NCI-H2171 (cell line): ENCODE measurements at regions not wholly inside any gene's neighbourhood (a gene's known extent, or its start where the extent isn't known, plus 50 kb on each side); places are given as distances from the start of the nearest gene placed in this dataset.
"Not testable (repeated sequence)": the region's sequence is repeated elsewhere in the genome, so short reads cannot be mapped to it uniquely, and the experiment has no call there.

Source experiments
- DNase-seq: peaks from one replicate; lab custom pipeline; 2025; lab: John Stamatoyannopoulos, UW

DNA sequence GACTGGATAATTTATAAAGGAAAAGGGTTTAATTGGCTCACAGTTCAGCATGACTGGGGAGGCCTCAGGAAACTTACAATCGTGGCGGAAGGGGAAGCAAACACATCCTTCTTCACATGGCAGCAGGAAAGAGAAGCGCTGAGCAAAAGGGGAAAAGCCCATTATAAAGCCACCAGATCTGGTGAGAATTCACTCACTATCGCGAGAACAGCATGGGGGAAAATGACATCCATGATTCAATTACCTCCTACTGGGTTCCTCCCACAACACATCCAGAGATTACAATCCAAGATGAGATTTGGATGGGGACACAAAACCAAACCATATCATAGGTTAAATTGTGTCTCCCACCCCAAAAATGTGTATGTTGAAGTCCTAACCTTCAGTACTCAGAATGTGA, 491.7 kb downstream of the SETD4 start:
- no peak for DNase-seq

DNA sequence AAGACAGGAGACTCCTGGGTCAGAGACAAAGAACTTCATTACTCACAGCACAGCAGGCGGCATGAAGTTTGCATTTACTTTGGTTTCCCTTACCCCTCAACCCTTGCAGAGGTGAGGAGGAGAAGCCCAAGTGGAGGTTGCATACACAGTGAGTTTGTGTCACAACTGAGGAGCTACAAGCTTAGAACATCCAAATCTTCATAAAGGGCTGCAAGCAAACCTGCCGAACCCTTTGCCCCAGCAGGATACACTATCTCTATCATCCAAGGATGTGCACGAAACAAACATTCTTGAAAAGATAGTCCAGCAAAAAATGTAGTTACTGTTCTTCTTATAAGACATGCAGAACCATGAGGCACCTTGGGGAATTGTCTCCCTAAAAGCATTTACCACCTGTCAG, 493.5 kb downstream of the SETD4 start:
- DNase-seq, result no peak

DNA sequence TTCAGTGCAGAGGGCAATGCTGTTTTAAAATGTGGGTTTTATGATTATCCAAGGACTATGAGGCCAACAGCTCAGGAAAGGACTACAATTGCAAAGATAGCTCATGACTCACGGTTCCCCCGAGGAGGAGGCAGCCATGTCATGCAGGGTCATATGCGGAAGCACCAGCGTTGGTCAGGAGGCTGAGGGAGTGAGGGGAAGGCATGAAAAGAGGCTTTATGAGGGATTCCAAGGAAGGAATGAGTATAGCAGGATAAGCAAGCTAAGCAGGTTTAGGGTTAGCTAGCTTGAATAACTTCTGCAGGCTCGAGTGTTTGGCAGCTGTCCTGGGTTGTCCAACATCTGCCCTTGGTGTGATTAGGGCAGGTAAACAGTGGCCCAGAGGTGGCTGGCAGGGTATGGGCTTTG, 495.1 kb downstream of the SETD4 start:
- DNase-seq, result no peak

DNA sequence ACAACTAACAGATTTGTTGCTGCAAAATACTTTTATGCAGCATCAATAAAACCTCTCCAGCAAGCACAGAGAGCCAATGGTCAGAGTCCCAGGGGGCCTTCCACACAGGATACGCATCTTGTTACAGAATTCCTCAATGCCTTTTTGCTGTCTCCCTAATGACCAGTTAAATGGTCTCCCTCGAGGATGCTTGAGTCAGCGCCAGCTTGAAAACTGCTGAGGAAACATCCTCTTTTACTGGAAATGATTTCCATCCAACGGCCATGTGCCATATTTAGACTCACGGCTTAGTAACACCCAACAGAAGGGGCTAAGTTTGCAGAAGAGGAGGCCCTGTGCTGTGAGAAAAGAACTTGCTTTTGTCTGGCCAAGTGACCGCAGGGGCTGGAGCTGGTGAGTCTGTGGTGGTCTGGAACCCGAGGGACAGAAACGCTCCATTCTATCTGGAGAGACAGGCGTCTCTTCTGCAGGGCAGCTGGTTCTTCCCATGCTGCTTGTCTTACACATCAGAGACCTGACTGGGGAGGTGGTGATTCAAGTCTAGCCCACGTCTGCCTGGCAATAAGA, 496.4 kb downstream of the SETD4 start:
- DNase-seq, result no peak

DNA sequence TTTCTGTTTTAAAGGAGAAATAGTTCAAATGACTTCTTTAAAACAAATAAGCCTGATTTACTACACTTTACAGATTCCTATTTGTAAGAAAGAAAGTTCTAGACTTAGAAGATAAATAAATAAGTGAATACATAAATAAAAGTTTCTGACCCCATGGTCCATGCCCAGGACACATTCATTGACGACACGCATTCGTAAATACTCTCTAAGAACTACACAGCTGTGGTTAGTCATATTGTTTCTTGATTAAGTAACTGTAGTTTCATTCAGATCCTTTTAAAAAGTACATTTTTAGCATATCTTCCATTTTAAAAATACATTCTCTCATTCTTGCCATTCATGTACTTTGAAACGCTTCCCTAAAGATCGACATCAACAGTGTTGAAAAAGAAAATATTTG, 497.4 kb downstream of the SETD4 start:
- DNase-seq, result no peak

DNA sequence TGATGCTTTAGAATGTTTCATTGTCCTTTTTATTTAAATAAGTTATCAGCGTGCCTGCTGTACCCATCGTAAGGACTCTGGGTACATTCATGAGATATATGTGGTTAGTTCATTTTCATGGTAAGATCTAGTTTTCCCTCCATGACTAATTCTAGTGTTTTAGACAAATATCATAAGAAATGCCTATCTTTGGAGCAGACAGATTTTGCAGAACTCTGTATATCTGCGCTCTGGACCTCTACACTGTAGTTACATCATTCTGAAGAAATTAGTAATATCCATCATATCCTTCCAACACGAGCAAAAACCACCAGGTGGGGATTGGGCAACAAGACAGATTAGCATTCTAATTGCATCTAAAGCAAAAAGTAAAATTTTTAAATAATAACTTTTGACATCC, 499.2 kb downstream of the SETD4 start:
- DNase-seq, result no peak

DNA sequence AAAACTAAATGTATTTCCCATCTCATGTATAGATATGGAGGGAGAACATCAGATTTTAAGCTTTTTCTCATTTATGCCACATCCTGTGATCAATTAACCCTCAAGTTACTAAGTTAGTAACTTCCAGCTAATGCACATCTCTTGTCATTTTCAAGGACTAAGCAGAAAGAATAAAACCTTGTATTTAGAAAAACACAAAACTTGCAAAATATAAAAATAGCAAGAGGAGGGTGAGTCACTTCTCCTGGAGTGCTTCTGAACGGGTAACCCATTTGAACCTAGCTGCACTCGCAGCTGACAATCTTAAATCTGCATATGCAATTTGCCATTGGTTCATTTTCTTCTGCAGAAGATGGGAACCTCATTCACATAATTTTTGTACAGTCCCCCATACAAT, 500.5 kb downstream of the SETD4 start:
- no peak for DNase-seq

DNA sequence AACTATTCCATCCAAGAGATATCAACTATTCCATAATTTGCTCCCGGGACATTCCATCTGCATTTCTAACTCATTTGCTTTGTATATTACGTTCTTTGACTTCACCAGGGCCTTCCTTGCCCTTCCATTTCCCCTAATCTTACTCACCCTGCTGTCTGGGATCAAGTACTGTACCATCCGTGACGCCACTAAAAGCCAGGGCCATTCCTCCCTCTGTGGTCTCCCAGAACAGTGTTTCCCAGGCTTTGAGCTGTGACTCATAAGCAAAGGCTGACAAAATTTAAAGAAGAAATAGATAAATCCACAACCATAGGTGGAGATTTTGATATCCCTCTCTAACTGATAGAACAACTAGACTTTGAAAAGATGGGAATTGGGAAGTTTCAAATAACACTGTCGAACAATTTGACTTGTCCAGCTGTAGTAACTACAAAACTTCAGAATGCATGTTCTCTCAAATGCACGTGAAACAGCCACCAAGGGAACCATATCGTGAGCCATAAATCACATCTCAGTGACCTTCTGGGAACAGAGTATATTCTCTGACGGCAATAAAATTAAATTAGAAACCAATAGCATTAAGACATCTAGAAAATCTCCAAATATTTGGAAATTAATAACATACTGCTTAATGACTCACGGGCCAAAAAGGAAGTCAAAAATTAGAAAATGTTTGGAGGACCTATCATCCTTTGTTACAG, 501.0 kb downstream of the SETD4 start:
- no peak for DNase-seq

DNA sequence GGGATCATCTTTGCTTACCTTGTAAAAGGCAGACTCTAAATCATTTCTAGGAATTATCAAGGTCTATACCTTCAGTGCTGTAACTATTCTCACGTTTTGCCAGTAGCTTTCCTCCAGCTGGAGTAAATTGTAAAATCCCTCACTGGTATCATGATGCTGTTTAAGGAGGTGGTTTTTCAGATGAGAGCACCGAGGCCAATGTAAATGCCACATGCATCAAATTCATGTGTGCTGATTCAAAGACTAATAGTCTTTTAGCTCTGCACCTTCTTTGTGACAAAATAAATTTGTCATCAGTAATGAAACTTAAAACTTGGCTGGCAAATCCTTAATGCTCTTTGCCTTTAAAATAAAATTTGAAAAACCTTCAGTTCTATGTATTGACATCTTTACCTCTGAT, 503.8 kb downstream of the SETD4 start:
- DNase-seq, result no peak

DNA sequence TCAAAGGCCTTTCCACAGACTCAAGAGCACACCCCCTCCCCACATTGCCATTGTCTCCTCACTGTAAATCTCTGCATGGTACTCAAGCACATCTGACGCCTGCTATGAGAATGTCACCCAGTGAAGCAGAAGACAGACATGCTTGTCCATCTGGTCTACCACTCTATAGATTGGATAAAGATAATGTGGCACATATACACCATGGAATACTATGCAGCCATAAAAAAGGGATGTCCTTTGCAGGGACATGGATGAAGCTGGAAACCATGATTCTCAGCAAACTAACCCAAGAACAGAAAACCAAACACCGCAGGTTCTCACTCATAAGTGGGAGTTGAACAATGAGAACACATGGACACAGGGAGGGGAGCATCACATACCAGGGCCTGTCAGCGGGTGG, 503.4 kb upstream of the RUNX1 start:
- DNase-seq, result not testable (repeated sequence)

DNA sequence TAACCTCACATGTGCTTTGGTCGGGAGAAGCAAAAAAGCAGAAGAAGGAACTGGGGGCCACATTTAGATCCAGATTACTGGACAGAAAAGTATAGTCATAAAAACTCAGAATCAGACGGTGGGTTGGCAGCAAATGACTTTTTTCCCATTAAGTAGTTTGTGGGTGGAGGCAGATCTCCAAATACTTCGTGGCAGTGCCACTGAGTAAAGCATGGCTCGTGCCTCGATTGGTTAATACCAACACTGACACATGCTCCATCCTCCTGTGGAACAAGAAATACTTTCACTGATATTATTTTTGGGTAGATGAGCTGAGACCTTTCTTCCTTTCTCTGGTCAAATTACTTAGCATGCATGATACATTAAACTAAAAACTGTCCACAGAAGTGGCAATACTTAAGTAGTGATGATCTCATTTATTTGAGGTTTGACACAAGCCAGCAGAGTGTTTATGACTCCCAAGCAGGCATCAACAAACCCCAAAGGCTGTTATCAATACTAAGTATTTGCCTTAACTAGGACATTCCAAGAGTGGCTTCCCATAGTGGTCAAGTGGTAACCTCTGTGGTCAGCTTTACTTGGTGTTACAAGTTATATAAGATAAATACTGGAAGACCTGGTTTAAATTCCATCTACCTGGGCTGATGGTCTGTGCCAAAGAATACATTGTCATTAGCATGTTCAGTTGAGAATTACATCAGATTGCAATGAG, 500.0 kb upstream of the RUNX1 start:
- DNase-seq, result no peak

DNA sequence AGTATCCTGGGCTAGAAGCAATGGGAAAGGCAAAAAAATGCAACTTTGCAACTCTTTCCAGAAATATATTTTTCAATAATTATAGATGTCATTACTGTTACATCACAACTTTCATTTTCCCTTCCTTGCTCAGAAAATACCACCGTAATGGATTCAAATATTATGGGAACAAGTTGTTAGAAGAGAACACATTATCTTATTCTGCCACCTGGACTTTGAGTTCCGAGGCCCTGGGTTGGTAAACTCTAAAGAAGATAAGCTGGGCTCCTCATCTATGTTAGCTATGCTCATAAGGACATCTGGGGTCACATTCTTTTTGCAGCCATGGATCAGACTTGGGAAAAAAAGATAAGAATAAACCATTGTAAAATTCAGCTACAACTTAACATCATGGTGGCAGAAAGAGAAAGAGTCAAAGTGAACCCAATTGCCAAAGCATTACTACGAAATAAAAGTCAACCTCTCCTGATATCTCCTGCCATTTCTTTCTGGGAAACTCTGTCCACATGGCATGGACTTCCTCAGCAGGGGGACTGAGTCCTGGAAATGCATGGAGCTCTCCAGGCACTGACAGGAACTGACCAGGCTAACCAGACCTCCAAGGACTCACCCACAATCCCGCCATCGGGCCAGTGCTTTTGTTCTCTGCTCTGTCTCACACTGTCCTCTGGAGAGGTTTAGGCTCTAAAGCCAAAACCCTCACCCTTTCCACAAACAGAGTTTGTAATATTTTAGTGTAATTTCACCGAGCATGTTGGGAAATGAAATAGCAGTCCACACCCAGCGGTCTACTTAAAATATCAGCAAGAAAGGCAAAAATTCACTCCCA, 499.1 kb upstream of the RUNX1 start:
- no peak for DNase-seq

DNA sequence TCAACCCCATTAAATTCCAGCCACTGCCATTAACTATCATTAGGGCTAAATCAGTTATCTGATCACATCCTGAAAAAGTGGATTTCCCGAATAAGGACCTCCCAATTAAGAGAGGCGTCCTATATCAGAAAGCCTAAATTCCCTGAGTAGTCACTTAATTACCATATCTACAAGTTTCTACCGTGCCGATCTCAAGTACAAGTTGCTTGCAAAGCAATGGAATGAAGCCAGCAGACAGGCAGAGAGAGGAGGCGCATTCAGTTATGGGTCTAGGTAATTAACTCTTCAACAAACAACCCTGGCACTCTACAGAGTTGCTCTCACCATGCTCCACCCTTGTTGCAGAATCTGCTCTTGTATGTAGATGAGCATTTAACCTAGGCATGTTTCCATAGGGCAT, 494.6 kb upstream of the RUNX1 start:
- DNase-seq, result no peak

DNA sequence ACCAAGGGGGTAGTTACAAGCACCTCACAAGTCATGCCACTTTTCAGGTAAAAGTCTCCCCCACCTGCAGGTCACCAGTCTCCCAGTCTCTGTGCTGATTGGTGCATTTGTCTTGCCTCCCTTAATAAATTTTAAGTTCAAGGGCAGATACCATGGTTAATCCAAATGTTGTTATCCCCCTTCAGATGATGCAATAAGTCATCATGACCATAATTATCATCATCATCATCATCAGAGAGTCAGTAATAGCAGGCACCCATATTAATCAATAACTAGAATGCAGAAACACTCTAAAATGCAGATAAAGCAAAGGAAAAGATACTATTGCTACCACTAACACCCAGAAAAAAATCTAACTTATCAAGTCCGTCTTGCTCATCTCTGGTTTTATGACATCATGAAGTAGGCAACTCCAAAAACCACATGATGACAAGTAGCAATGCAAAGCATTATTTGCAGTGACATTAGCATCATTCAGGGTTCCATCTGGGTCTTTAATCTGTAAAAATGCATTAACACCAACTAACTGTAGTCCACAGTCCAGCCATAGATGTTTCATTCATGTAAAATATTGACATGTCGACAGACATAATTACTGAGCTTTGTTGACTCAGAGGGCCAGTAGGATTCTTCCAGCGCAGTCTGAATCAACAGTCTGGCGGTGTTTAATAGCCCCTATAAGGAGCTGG, 492.0 kb upstream of the RUNX1 start:
- DNase-seq, result no peak

DNA sequence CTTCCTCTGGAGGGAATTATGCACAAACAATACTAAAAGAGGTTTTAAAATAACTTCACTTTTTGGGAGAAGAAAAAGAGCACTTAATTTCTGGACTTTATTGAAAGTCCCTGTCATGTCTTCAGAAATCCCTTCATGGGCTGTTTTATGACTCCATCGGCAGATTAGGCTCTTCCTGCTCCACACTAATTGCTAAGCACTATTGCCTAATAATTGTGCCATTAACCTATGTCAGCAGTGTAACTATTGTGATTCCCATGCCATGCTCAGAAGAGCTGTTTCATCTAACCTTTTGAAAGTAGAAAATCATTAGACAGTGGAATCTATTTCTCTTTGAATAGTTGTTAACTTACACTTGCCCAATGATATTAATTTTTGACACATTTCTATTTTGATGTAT, 489.3 kb upstream of the RUNX1 start:
- no peak for DNase-seq

DNA sequence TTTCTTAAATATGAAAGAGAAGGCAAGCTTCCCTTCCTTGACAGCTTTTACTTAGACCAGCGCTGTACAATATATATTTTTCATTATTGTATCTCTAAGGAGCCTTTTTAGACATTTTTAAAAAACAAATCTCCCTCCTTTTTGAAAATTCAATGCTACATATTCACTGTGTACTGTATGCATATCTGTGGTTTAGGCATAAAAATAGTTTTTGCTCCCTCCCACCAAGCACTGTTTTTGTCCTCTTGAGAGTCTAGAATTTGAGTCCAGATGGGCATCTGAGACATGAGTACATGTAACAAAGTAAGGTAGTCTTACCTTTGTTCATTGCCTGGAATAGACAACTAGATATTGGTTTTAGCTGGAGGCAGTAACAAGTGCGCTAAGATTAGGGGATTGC, 488.5 kb upstream of the RUNX1 start:
- no peak for DNase-seq

DNA sequence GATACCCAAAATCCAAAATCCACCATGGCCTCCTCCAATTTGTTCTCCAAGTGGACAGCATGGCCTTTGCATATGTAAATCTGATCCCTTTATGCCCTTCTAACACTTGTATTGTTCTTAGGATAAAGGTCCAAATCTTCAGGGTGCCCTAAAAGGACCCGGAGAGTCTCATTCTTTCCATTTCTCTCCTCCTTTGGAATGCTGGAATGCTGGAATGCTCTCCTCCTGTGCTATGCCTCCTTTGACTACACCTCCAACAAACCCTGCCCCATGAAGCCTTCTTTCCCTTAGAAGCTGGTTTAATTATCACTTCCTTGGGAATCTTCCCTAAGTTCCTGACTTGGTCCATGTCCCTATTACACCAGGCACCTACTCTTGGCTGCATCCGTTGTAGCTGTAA, 484.8 kb upstream of the RUNX1 start:
- no peak for DNase-seq

DNA sequence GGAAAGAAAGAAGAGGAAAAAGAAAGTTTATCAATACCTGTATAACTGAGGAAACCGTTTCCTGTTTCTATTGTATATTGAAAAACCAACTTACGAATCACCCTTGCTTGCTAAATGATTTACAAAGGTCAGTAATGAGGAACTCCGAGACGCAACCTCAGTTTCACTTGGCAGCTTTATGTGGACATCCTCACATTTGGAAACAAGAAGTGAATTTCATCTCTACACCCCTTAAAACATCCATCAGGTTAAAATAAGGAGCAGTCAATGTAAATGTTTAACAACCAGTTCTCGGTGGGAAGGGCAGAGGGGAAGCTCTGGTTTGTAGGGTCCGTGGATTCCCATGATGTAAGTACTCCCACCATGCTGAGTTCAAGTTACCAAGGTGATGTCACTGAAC, 481.7 kb upstream of the RUNX1 start:
- DNase-seq, result no peak

DNA sequence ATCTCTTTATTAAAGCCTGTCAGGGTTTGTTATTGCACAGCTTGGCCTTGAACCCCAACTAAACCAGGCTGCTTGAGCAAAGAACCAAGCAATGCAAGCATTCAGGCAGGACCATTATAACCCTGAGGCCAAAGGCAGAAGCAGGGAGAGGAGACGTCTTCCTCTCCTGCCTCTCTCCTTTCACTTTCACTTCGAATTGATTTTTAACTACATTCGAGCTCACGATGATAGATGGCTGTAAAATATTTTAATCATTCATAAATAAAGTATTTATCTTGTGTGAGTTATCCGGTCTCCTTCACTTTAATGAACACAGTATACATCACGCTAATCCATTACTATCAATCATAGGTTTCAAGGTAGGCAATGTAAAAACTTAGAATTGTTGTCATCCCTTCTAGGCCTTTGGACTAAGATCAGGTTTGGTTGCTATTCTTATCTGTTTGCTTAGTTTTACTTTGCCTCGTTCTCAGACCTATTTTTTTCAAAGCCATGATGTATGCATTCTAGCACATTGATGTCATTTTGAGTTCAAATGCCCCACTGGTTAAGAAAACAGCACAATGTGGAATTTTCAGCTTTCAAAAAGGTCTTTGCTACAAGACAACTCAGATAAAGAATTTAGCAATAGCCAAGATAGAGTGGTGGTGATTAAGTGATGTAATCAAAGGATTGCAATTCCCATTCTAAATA, 480.2 kb upstream of the RUNX1 start:
- DNase-seq, result no peak

DNA sequence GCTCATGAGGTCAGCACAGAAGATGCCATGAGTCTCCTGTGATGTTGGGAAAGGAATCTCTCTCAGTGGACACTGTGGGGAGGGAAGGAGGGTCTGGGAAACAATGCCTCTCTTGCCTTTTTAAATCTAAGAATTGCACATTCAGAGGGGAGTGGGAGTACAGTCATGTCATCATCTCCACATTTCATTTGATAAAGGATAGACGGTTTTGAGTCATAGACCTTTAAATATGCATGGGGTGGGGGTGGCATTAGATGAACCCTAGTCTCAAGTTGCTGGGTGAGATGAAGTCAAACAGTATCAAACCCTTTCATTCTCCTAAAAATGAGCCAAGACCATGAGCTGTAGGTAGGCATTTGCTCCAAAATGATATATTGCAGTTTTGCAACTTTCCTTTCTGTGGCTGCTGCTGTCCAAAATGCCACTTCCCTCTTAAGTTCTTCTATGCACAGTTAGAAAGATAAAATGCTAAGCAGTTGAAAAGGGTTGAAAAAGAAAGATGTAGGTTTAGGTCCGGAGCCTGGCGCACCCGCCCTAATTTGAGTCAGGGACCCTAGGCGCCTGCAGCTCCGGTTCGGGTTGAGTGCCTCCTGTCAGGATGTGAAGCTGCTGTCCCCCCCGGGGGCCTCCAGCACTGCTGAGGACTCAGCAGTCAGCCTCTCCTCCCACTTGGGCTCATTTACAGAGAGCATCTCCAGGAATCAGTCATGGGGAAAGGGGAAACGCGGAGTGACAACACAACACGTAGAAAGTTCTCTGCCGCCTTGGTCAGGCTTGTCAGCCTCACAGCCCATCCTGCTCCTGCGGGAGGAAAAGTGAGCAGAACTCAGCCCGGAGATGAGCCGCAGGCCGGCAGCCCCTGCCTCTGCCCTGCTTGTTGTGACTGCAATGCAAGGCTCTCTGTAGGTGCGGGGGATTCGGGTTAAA, 479.3 kb upstream of the RUNX1 start:
- DNase-seq, result no peak
